HepG2 (cell line): ENCODE measurements at regions not wholly inside any gene's neighbourhood (a gene's known extent, or its start where the extent isn't known, plus 50 kb on each side); places are given as distances from the start of the nearest gene placed in this dataset.

Source experiments
- ATAC-seq: fragments of 200-7000 bp; cut with Tn5 transposase; 3 replicates; pipeline ENCODE4 v1.9.1; 2020; ENCODE audit warnings: mild to moderate bottlenecking, moderate library complexity
- BruUV-seq: library from RNA; stranded (reverse); fragments of 400-500 nt; replicated peaks from 2 replicates; lab custom pipeline; 2021; lab: Mats Ljungman, UMichigan
- CTCF ChIA-PET: fragments of 300-600 bp; formaldehyde crosslinking; extraction: SDS; loops from one replicate; lab custom pipeline; 2021; ENCODE audit warnings: low total read pairs, inconsistent platforms, low intra/inter-chr PET ratio; lab: Yijun Ruan, JAX
- POLR2A ChIA-PET: fragments of 350-600 bp; sonication (Branson Sonifier 250); formaldehyde crosslinking; loops from one replicate; lab custom pipeline; 2020; ENCODE audit warnings: antibody characterized with exemption, inconsistent platforms; lab: Yijun Ruan, JAX
- DNase-seq: peaks from one replicate; pipeline ENCODE4 v3.0.0-alpha.2; 2015; ENCODE audit warnings: low spot score
- FAIRE-seq: peaks from 3 replicates; lab custom pipeline; 2011; peaks lifted over from hg19 to GRCh38; lab: Jason Lieb, UNC
- H2AFZ ChIP-seq: one replicate; pipeline ENCODE4 v1.6.1; 2011; ENCODE audit warnings: low read length, inconsistent platforms
- H3K27ac ChIP-seq: fragments of 300-600 bp; 3 replicates; pipeline ENCODE4 v1.8.0; 2011; ENCODE audit warnings: mixed run types, mild to moderate bottlenecking, mixed read lengths, low read length, inconsistent platforms; ENCODE audit not compliant: insufficient read depth; ENCODE audit errors: extremely low read length
- H3K27me3 ChIP-seq, 2 experiments: fragments of 200-600 bp in 1 of 2; 2 replicates in 1 of 2; 3 replicates in 1 of 2; pipeline versions ENCODE4 v1.6.0 to v1.8.0; 2011; ENCODE audit warnings: low read length in 2 of 2, mild to moderate bottlenecking in 2 of 2, moderate library complexity in 2 of 2, inconsistent platforms in 1 of 2; ENCODE audit not compliant: insufficient read depth in 2 of 2, control insufficient read depth in 1 of 2
- H3K36me3 ChIP-seq, 2 experiments: fragments of 200-600 bp in 1 of 2; replicated peaks in 1 of 2; 2 replicates in 1 of 2; 3 replicates in 1 of 2; pipeline versions ENCODE4 v1.5.1 to v1.8.0; 2011; ENCODE audit warnings: low read length in 2 of 2, inconsistent platforms in 1 of 2; ENCODE audit not compliant: insufficient read depth in 2 of 2, control insufficient read depth in 1 of 2
- H3K4me1 ChIP-seq: 2 replicates; pipeline ENCODE4 v1.5.1; 2012; ENCODE audit warnings: low read length, inconsistent platforms; ENCODE audit not compliant: insufficient read depth
- H3K4me2 ChIP-seq: 2 replicates; pipeline ENCODE4 v1.6.0; 2011; ENCODE audit warnings: low read depth, low read length, inconsistent platforms
- H3K4me3 ChIP-seq, 3 experiments: fragments of 200-600 bp in 1 of 3; sonication (generic), shearing (Covaris generic) in 1 of 3; replicated peaks in 1 of 3; 2 replicates each; pipeline ENCODE4 v1.5.1; 2011 to 2016; ENCODE audit warnings: low read length in 3 of 3, inconsistent platforms in 2 of 3, low read depth in 2 of 3, mild to moderate bottlenecking in 2 of 3, control low read depth in 1 of 3, mixed read lengths in 1 of 3; ENCODE audit not compliant: insufficient read depth in 1 of 3
- H3K79me2 ChIP-seq: one replicate; pipeline ENCODE4 v1.6.1; 2011; ENCODE audit warnings: low read length, inconsistent platforms; ENCODE audit not compliant: insufficient read depth
- H3K9ac ChIP-seq: 2 replicates; pipeline ENCODE4 v1.6.0; 2011; ENCODE audit warnings: mild to moderate bottlenecking, low read depth, low read length, inconsistent platforms; ENCODE audit not compliant: insufficient read depth
- H3K9me3 ChIP-seq: 2 replicates; pipeline ENCODE4 v1.5.1; 2012; ENCODE audit warnings: mild to moderate bottlenecking, low read length
- H4K20me1 ChIP-seq: 2 replicates; pipeline ENCODE4 v1.6.0; 2011; ENCODE audit warnings: inconsistent platforms, mild to moderate bottlenecking, low read length, moderate library complexity; ENCODE audit not compliant: insufficient read depth
- MTA3 ChIP-seq: sonication (generic); formaldehyde crosslinking; IDR thresholded peaks from 2 replicates; pipeline ENCODE4 v1.4.0; 2020; ENCODE audit warnings: missing genetic modification reagents
- PCBP2 ChIP-seq: fragments of 200-400 bp; formaldehyde crosslinking; optimal IDR thresholded peaks from 2 replicates; pipeline ENCODE3; 2018; ENCODE audit warnings: low read length, low read depth; ENCODE audit not compliant: poor library complexity, severe bottlenecking
- RNF2 ChIP-seq: fragments of 450-650 bp; conservative IDR thresholded peaks from 2 replicates; pipeline ENCODE4 v1.6.1; 2016; ENCODE audit warnings: low read depth
- SIN3B ChIP-seq: fragments of 150-350 bp; IDR thresholded peaks from 2 replicates; pipeline ENCODE4 v1.6.1; 2014; ENCODE audit warnings: low read length
- SP2 ChIP-seq: sonication (generic); formaldehyde crosslinking; IDR thresholded peaks from 2 replicates; pipeline ENCODE4 v1.5.1; 2020; ENCODE audit warnings: mild to moderate bottlenecking, missing genetic modification reagents
- ZFP36L2 ChIP-seq: sonication (generic); formaldehyde crosslinking; IDR thresholded peaks from 2 replicates; pipeline ENCODE4 v1.4.0; 2020; ENCODE audit warnings: missing genetic modification reagents
- ZFP90 ChIP-seq: sonication (generic); formaldehyde crosslinking; IDR thresholded peaks from 2 replicates; pipeline ENCODE4 v1.8.0; 2022; ENCODE audit warnings: missing genetic modification reagents, mild to moderate bottlenecking, inconsistent platforms, borderline replicate concordance
- ZMYM2 ChIP-seq: sonication (generic); formaldehyde crosslinking; IDR thresholded peaks from 2 replicates; pipeline ENCODE4 v1.8.0; 2022; ENCODE audit warnings: mild to moderate bottlenecking, missing genetic modification reagents
- ZNF33A ChIP-seq: sonication (generic); formaldehyde crosslinking; IDR thresholded peaks from 2 replicates; pipeline ENCODE4 v1.5.1; 2020; ENCODE audit warnings: missing genetic modification reagents, mild to moderate bottlenecking, moderate library complexity, borderline replicate concordance
- ZNF501 ChIP-seq: sonication (generic); formaldehyde crosslinking; IDR thresholded peaks from 2 replicates; pipeline ENCODE4 v1.5.1; 2020; ENCODE audit warnings: mild to moderate bottlenecking, moderate library complexity, missing genetic modification reagents
- WGBS: methylation state at CpG from one replicate; pipeline ENCODE4 v1.1.6; 2017; ENCODE audit warnings: low lambda C conversion rate; 5-methylcytosine and 5-hydroxymethylcytosine counted together
- in situ Hi-C: cut with HindIII; loops from 2 replicates; pipeline ENCODE4 v1.10.0; 2017; ENCODE audit warnings: low pct_unique_long_range_greater_than_20kb; ENCODE audit not compliant: extremely low pct_ligation_motif_present
- intact Hi-C: fragments of 100-400 bp; cut with micrococcal nuclease; formaldehyde crosslinking; loops from one replicate; pipeline ENCODE4 v1.10.0; 2022; ENCODE audit not compliant: unreplicated experiment
- TF ChIP-seq, protein P1 (sequence below): sonication (generic); formaldehyde crosslinking; IDR thresholded peaks from 2 replicates; pipeline ENCODE4 v1.5.0; 2020; ENCODE audit warnings: mild to moderate bottlenecking, missing genetic modification reagents, borderline replicate concordance

DNA sequence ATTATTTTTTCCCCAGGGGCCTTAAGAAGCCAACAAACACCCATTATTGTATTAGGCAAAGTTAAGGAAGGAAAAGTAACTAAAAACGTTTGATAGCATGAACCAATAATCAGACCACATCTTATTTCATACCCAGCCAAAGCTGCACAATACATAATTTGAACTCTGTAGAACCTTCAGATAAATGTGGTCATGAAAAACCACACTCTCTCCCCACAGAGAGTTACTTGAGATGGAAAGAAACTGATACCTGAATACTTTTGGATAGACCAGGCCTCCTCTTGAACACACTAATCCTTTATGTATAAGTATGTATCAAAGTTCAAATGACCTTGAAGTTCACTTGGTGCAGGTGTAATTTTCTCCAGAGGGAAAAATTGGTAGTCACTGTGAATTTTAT, 146.6 kb upstream of the FAM13C start:
- Histone ChIP-seq H3K4me3 (no peak overlapping the region), H3K4me1 (no peaks in the 10 kb centered on the region), H3K4me2 (no peak overlapping the region), H3K79me2 (no peaks in the 10 kb centered on the region), H3K9me3 (no peaks in the 10 kb centered on the region), H3K36me3 (no peaks in the 10 kb centered on the region), H3K9ac (no peak overlapping the region), H3K27me3 (peaks cover 0 to 2% of the 10 kb centered on the region in 2 experiments; a peak in 1 of 5 replicates), H2AFZ (no peak overlapping the region), H3K27ac (no peak overlapping the region), H4K20me1 (no peaks in the 10 kb centered on the region)
- 0% methylated on average over 1 of the region's 1 CpG for WGBS
- no peak for ATAC-seq
- no TSS peak for BruUV-seq
- ChIA-PET CTCF (no interaction called here), POLR2A (no interaction called here)
- in situ Hi-C loops (no loop called here), intact Hi-C loops (no loop called here)
- no peak for FAIRE-seq
- no peak for DNase-seq
- TF ChIP-seq PCBP2 (no peak), SIN3B (no peak), ZFP90 (CRISPR knock-in tag) (no peak), ZFP36L2 (no peak), MTA3 (no peak), ZMYM2 (CRISPR knock-in tag) (no peak), ZNF33A (CRISPR knock-in tag) (no peak), RNF2 (no peak), ZNF501 (CRISPR knock-in tag) (no peak), SP2 (no peak)
- TF ChIP-seq, protein P1, sequence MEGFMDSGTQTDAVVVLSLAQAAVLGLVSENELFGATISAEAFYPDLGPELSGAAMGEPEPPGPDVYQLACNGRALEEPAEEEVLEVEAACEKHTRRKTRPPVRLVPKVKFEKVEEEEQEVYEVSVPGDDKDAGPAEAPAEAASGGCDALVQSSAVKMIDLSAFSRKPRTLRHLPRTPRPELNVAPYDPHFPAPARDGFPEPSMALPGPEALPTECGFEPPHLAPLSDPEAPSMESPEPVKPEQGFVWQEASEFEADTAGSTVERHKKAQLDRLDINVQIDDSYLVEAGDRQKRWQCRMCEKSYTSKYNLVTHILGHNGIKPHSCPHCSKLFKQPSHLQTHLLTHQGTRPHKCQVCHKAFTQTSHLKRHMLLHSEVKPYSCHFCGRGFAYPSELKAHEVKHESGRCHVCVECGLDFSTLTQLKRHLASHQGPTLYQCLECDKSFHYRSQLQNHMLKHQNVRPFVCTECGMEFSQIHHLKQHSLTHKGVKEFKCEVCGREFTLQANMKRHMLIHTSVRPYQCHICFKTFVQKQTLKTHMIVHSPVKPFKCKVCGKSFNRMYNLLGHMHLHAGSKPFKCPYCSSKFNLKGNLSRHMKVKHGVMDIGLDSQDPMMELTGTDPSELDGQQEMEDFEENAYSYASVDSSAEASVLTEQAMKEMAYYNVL (CRISPR knock-in tag), result no peak
- TF ChIP-seq, all 625 proteins: peak for 0
